Gastroesophageal sphincter (tissue), 3 donors: ENCODE measurements at regions not wholly inside any gene's neighbourhood (a gene's known extent, or its start where the extent isn't known, plus 50 kb on each side); places are given as distances from the start of the nearest gene placed in this dataset.

Experiments used
- EP300 ChIP-seq: sonication (generic); formaldehyde crosslinking; IDR thresholded peaks from one replicate; pipeline ENCODE4 v1.6.1; 2017; ENCODE audit warnings: antibody characterized with exemption, mild to moderate bottlenecking
- POLR2AphosphoS5 ChIP-seq: sonication (generic); formaldehyde crosslinking; IDR thresholded peaks from one replicate; pipeline ENCODE4 v1.6.1; 2017; ENCODE audit warnings: antibody characterized with exemption
- TF ChIP-seq, protein P1 (sequence below), 4 experiments: fragments of 200-600 bp in 2 of 4; fragments of 450-650 bp in 2 of 4; sonication (generic) in 1 of 4; IDR thresholded peaks; one replicate each; pipeline ENCODE4 v1.5.1; 2017 to 2019; ENCODE audit warnings: antibody characterized with exemption in 4 of 4, mild to moderate bottlenecking in 2 of 4, moderate library complexity in 2 of 4

DNA sequence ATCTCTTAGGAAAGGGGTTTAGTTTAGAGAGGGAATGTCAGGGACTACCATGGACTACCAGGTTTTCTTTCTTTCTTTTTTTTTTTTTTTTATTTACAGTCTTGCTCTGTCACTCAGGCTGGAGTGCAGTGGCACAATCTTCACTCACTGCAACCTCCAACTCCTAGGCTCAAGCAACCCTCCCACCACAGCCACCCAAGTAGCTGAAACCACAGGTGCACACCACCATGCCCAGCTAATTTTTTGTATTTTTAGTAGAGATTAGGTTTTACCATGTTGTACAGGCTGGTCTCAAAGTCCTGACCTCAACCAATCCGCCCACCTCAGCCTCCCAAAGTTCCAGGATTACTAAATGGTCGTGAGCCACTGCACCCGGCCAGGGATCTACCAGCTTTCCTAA is 572.7 kb downstream of the CAAP1 start:
- TF ChIP-seq EP300, result no peak
- TF ChIP-seq, protein P1, sequence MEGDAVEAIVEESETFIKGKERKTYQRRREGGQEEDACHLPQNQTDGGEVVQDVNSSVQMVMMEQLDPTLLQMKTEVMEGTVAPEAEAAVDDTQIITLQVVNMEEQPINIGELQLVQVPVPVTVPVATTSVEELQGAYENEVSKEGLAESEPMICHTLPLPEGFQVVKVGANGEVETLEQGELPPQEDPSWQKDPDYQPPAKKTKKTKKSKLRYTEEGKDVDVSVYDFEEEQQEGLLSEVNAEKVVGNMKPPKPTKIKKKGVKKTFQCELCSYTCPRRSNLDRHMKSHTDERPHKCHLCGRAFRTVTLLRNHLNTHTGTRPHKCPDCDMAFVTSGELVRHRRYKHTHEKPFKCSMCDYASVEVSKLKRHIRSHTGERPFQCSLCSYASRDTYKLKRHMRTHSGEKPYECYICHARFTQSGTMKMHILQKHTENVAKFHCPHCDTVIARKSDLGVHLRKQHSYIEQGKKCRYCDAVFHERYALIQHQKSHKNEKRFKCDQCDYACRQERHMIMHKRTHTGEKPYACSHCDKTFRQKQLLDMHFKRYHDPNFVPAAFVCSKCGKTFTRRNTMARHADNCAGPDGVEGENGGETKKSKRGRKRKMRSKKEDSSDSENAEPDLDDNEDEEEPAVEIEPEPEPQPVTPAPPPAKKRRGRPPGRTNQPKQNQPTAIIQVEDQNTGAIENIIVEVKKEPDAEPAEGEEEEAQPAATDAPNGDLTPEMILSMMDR (IDR thresholded peaks at IDR 0.05), result no peak
- no peak for TF ChIP-seq POLR2AphosphoS5
